ENCODE measurements at regions not wholly inside any gene's neighbourhood (a gene's known extent, or its start where the extent isn't known, plus 50 kb on each side); places are given as distances from the start of the nearest gene placed in this dataset.

DNA sequence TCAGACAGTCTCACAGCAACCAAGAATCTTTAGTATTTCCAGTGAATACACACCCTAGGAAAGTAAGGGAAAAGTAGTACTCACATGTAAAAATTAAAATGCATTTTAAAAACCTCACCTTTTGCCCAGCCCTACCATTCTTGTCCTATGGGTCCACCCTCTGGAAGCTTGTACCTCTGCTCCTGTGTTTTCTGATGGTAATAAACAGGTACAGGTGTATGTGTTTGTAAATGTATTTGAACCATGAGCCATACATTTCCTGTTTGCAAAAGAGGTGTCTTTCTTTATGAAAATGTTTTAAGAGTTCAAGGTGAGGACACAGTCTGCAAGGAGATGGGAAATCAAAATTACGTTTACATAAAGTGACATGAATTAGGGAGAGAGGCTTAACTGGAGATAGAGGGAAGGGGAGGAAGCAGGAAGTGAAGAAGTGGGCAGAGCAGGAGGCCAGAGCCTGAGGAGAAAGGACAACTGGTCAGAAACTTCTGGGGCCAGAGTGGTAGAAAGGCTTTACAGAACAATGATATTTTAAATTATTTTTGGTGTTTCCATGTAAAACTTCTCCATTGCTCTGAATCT is 52.0 kb upstream of the IVNS1ABP start:
- no peak for DNase-seq

DNA sequence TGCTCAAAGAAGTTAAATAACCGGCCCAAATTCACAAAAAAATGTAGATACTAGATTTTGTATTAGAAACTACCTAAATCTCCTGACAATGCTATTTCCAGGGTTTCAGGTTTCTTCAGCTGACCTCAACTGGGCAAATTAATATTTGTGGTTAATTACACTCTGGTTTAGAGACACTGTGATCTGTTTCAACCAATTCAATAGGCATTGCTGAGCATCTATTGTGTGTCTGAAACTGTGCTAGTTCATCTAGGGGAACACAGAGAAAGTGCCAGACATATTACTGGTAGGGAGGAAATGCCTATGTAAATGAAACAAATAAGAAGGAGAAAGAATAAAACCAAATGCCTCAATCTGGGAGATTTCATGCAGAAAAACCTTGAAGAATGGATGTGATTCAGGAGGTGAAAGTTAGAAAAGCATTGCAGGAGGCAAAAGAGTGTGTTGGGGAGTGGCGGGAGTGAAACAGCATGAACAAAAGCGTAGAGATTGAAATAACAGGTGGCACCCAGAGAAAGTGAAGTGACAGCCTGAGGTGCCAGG is 51.3 kb upstream of the IVNS1ABP start:
- no peak for DNase-seq

DNA sequence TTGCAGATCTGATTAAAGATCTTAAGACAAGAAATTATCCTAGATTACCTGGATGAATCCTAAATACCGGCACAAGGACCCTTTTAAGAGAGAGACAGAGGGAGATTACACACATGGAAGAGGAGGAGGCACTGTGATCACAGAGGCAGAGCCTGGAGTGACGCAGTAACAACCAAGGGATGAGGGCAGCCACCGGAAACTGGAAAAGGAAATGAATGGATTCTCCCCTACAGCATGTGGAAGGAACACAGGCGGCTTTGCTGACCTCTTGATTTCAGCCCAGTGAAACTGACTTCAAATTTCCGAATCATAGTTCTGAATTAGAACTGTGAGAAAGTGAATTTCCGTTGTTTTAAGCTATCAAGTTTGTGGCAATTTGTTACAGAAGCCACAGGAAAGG is 50.2 kb upstream of the IVNS1ABP start:
- DNase-seq = no peak

Measured in hypothalamus (tissue), 51 donors.